ENCODE measurements at regions not wholly inside any gene's neighbourhood (a gene's known extent, or its start where the extent isn't known, plus 50 kb on each side); places are given as distances from the start of the nearest gene placed in this dataset.
"Not testable (repeated sequence)": the region's sequence is repeated elsewhere in the genome, so short reads cannot be mapped to it uniquely, and the experiment has no call there.

GRCh38 chr6:12479451-12479850 lies 189.3 kb downstream of the EDN1 start:
- no peak for DNase-seq (ENCODE audit: low spot score)

- no peak for DNase-seq (ENCODE audit: low spot score)
These were observed 189.7 kb downstream of the EDN1 start for GRCh38 chr6:12479881-12480280.

- no peak for DNase-seq (ENCODE audit: low spot score)
These were observed 190.2 kb downstream of the EDN1 start for GRCh38 chr6:12480379-12480778.

GRCh38 chr6:12481292-12481691 lies 191.1 kb downstream of the EDN1 start:
- no peak for DNase-seq (ENCODE audit: low spot score)

GRCh38 chr6:12481850-12482249 lies 191.7 kb downstream of the EDN1 start:
- no peak for DNase-seq (ENCODE audit: low spot score)

- no peak for DNase-seq (ENCODE audit: low spot score)
These were observed 192.5 kb downstream of the EDN1 start for GRCh38 chr6:12482386-12483375.

DNA sequence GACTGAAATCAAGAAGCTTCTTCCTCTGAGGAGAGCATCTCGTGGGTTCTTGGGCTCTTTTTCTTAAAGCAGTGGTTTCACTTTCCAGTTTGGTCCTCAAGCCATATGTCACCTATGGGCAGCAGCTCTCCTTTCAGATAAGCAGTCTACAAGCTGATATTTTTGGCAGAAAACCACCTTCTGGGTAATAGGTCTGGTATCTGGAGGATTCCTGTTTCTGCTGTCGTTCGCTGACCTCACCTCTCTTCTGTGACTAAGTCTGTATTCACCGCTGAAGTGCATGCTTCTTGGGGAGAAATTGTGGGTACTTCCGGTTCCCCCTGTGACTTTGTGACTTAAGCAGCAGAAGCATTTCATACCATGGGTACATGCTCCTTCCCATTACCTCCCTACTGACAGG lies 193.6 kb downstream of the EDN1 start:
- DNase-seq (ENCODE audit: low spot score), result no peak

DNA sequence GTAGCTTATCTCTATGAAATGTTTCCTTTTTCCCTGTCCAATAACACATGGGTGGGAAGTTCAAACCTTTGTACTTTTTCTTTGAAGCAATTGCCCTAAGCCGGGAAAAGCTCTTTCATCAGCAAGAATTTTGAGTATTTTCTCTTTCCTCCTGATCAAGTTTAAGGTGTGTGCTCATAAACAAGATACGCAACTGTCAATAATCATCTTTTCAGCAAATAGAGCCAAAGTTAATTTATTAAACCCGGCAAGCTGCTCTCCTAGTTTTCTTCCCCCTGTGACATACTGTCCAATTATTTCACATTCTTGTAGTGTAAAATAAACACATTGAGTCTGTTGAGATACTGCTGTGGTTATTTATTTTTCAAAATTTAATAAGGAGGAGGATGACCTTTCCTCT lies 194.4 kb downstream of the EDN1 start:
- DNase-seq (ENCODE audit: low spot score), result no peak

- no peak for DNase-seq (ENCODE audit: low spot score)
These were observed 195.1 kb downstream of the EDN1 start for GRCh38 chr6:12485226-12485764.

DNA sequence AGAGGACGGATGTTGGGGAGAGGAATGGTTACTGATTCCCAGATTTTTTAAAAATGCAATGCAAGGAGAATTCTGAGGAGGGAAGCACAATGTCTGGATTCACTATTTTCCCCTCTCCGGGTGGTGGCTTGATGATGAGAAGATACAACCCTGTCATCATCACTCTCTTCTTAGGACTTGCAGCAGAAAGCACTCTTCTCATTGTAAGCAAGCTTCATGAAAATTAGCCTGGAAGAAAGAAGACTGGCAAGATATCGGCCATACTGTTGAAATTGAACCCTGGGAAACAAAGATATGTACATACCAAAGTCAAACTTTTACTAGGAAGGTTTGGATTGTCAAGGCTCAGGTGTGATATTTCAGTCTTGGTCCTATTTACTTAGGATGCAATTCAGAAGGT lies 195.7 kb downstream of the EDN1 start:
- no peak for DNase-seq (ENCODE audit: low spot score)

DNA sequence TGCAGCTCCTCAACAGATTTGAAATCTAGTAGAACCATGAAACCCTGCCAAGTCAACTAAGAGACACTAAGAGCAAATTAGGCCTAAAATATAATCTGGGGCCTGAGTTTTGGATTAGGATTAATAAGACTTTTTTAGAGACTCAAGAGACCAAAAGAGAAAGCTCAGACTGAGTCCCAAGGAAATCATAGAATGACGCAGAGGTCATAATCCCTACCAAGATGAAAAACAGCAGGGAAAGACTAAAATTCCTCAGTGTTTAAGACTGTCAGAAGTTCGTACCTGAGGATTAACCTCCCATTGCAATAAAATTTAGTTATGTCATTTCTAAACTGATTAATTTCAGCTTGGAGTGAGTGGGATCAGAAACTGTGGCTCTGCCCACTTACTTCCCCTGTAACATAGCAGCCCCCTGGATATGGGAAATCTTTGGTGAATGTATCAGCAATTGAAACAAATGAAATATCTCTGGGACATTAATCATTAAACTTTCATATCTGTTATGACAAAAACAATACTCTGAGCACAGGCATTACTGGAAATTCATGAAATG lies 200.3 kb downstream of the EDN1 start:
- DNase-seq (ENCODE audit: low spot score), result no peak

GRCh38 chr6:12490904-12491571 lies 200.9 kb downstream of the EDN1 start:
- no peak for DNase-seq (ENCODE audit: low spot score)

GRCh38 chr6:12492929-12493328 lies 202.8 kb downstream of the EDN1 start:
- not testable (repeated sequence) for DNase-seq (ENCODE audit: low spot score)

- DNase-seq (ENCODE audit: low spot score), result no peak
These were observed 203.3 kb downstream of the EDN1 start for GRCh38 chr6:12493446-12493845.

- DNase-seq (ENCODE audit: low spot score), result no peak
These were observed 204.0 kb downstream of the EDN1 start for GRCh38 chr6:12494161-12494560.

DNA sequence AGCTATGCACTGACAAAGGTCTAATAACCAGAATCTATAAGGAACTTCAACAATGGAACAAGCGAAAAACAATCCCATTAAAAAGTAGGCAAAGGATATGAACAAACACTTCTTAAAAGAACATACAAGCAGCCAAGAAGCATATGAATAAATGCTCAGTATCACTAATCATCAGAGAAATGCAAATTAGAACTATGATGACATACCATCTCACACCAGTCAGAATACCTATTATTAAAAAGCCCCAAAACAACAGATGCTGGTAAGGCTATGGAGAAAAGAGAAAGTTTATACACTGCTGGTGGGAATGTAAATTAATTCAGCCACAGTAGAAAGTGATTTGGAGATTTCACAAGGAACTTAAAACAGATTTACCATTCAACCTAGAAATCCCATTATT lies 211.8 kb downstream of the EDN1 start:
- DNase-seq (ENCODE audit: low spot score), result no peak

GRCh38 chr6:12504325-12504966 lies 212.1 kb upstream of the PHACTR1 start:
- no peak for DNase-seq (ENCODE audit: low spot score)

GRCh38 chr6:12505486-12505885 lies 211.1 kb upstream of the PHACTR1 start:
- no peak for DNase-seq (ENCODE audit: low spot score)

DNA sequence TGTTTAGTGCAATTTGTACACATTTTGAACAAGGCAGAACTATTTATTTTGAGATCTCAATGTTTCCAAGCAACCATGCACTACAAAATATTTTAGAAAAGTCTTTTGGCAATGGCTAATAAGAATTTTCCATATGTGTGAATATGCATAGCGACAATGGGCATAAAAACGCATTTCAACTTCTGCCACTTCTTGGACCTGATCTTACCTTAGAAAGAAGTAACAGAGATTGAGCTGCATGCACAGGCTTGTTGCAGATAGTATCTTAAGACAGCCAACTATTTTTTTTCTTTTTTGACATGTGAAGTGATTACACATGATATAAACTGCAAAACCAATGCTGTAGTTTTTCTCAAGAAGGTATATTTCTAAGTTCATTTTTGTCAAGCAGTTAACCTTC lies 210.4 kb upstream of the PHACTR1 start:
- no peak for DNase-seq (ENCODE audit: low spot score)

DNA sequence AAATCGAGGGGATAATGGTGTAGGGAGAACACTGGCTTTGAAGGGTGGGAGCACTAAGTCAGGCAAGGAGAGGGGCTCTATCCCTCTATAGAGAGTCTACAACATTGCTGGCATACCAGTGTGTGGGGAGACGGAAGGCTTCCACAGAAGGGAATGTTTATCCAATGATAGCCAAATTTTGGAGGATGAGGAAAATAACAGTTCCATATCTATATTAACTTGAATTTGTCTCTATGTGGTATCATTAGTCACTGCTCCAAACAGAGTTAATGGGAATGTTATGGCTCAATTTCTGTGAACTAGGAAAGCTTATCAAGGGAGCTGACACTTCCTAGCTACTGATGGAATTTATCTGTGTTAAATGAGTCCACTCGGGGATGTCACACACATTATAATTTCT lies 208.9 kb upstream of the PHACTR1 start:
- DNase-seq (ENCODE audit: low spot score), result no peak

- no peak for DNase-seq (ENCODE audit: low spot score)
These were observed 208.0 kb upstream of the PHACTR1 start for GRCh38 chr6:12508553-12508952.

DNA sequence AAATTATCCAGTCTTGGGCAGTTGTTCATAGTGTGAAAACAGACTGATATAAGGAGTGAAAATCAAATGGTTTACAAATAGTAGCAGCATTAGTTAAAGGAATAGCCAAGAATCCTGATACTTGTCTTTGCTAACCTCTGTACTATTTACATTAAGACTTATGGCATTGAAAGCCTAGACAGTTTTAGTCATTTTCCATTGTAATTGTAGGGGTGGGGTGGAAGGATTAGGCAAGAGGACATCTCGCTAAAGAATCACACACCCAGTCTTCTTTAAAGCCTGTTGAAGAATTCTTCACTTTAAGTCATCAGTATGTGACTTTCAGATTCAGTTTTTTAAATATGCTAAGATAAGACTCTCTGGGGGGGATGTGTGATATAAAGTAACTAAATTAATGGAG lies 207.5 kb upstream of the PHACTR1 start:
- no peak for DNase-seq (ENCODE audit: low spot score)

All from ecto neural progenitor cell (in vitro differentiated cells).